ENCODE measurements at regions not wholly inside any gene's neighbourhood (a gene's known extent, or its start where the extent isn't known, plus 50 kb on each side); places are given as distances from the start of the nearest gene placed in this dataset.

- no peak overlapping the region for H3K4me2 ChIP-seq
- no peak for TF ChIP-seq EZH2phosphoT487 (IDR thresholded peaks at IDR 0.05)
- no peak for TF ChIP-seq CTCF (IDR thresholded peaks at IDR 0.05)
- no peak for TF ChIP-seq EZH2 (IDR thresholded peaks at IDR 0.05)
- Mint-ChIP-seq H3K4me3 (no peak overlapping the region), H3K27ac (no peak overlapping the region), H3K27me3 (ENCODE audit: insufficient read depth, low read depth) (peaks cover 2% of the 10 kb centered on the region), H3K4me1 (no peaks in the 10 kb centered on the region), H3K36me3 (no peaks in the 10 kb centered on the region), H3K9me3 (peaks cover 14% of the 10 kb centered on the region)
- H3K4me1 ChIP-seq = no peaks in the 10 kb centered on the region
- no peaks in the 10 kb centered on the region for H3F3A ChIP-seq (ENCODE audit: low read depth)
- no peak overlapping the region for H3K27ac ChIP-seq
- no peaks in the 10 kb centered on the region for H4K20me1 ChIP-seq (ENCODE audit: low read depth)
- H3K4me3 ChIP-seq = no peak overlapping the region
- no peak overlapping the region for H3K9ac ChIP-seq
- H2AFZ ChIP-seq (replicated peaks) = no peak overlapping the region
- H3K27me3 ChIP-seq = no peaks in the 10 kb centered on the region
- no peak for DNase-seq (ENCODE audit: low spot score)
- no peaks in the 10 kb centered on the region for H3K9me3 ChIP-seq (ENCODE audit: low read depth)
- no peaks in the 10 kb centered on the region for H3K36me3 ChIP-seq
- no peaks in the 10 kb centered on the region for H3K79me2 ChIP-seq (ENCODE audit: low read depth)
These were observed 1192.0 kb downstream of the CDH12 start for GRCh38 chr5:21661184-21661583.

GRCh38 chr5:21654556-21654955, 1198.6 kb downstream of the CDH12 start:
- Histone ChIP-seq H3K79me2 (ENCODE audit: low read depth) (no peaks in the 10 kb centered on the region), H2AFZ (replicated peaks) (no peak overlapping the region), H3K4me1 (no peaks in the 10 kb centered on the region), H3F3A (ENCODE audit: low read depth) (no peaks in the 10 kb centered on the region), H3K27me3 (no peaks in the 10 kb centered on the region), H3K36me3 (no peaks in the 10 kb centered on the region), H3K27ac (no peak overlapping the region), H4K20me1 (ENCODE audit: low read depth) (no peaks in the 10 kb centered on the region), H3K9me3 (ENCODE audit: low read depth) (no peaks in the 10 kb centered on the region), H3K4me3 (no peak overlapping the region), H3K4me2 (no peak overlapping the region), H3K9ac (no peak overlapping the region)
- Mint-ChIP-seq H3K27ac (no peak overlapping the region), H3K9me3 (no peaks in the 10 kb centered on the region), H3K4me3 (no peak overlapping the region), H3K27me3 (ENCODE audit: insufficient read depth, low read depth) (no peaks in the 10 kb centered on the region), H3K36me3 (no peaks in the 10 kb centered on the region), H3K4me1 (peaks cover 6% of the 10 kb centered on the region)
- no peak for DNase-seq (ENCODE audit: low spot score)
- TF ChIP-seq EZH2 (IDR thresholded peaks at IDR 0.05) (no peak), CTCF (IDR thresholded peaks at IDR 0.05) (no peak), EZH2phosphoT487 (IDR thresholded peaks at IDR 0.05) (no peak)

- Histone ChIP-seq H4K20me1 (ENCODE audit: low read depth) (no peaks in the 10 kb centered on the region), H3K9ac (no peak overlapping the region), H3F3A (ENCODE audit: low read depth) (no peaks in the 10 kb centered on the region), H3K27me3 (no peaks in the 10 kb centered on the region), H3K9me3 (ENCODE audit: low read depth) (no peaks in the 10 kb centered on the region), H3K79me2 (ENCODE audit: low read depth) (no peaks in the 10 kb centered on the region), H2AFZ (replicated peaks) (no peak overlapping the region), H3K4me3 (no peak overlapping the region), H3K36me3 (no peaks in the 10 kb centered on the region), H3K4me1 (no peaks in the 10 kb centered on the region), H3K4me2 (no peak overlapping the region), H3K27ac (no peak overlapping the region)
- Mint-ChIP-seq H3K4me3 (no peak overlapping the region), H3K9me3 (no peaks in the 10 kb centered on the region), H3K27ac (no peak overlapping the region), H3K36me3 (no peaks in the 10 kb centered on the region), H3K27me3 (ENCODE audit: insufficient read depth, low read depth) (no peaks in the 10 kb centered on the region), H3K4me1 (peaks cover 6% of the 10 kb centered on the region)
- no peak for DNase-seq (ENCODE audit: low spot score)
- TF ChIP-seq EZH2 (IDR thresholded peaks at IDR 0.05) (no peak), EZH2phosphoT487 (IDR thresholded peaks at IDR 0.05) (no peak), CTCF (IDR thresholded peaks at IDR 0.05) (no peak)
These were observed 1203.2 kb downstream of the CDH12 start for GRCh38 chr5:21649969-21650368.

DNA sequence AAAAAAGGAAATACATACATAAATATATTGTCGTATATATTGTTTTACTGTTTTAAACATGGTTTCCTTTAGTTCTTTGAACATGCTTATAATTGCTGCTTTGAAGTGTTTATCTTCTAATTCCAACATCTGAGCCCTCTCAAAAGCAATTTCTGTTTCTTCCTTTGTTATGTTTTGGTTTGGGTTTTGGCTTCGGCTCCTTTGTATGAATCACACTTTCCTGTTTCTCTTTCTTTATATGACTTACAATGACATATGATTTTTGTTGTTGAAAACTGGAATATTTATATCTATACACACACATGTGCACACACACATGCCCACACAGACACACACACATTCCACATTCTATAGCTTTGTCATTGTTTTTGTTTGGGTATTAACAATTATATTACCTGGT, 1206.7 kb downstream of the CDH12 start:
- H3K4me1 Mint-ChIP-seq = no peaks in the 10 kb centered on the region
- no peak overlapping the region for H3K27ac ChIP-seq
- no peaks in the 10 kb centered on the region for H3K9me3 Mint-ChIP-seq
- no peaks in the 10 kb centered on the region for H3K27me3 ChIP-seq
- DNase-seq (ENCODE audit: low spot score) = no peak
- no peak for TF ChIP-seq EZH2 (IDR thresholded peaks at IDR 0.05)
- no peak for TF ChIP-seq CTCF (IDR thresholded peaks at IDR 0.05)
- TF ChIP-seq EZH2phosphoT487 (IDR thresholded peaks at IDR 0.05) = no peak
- H3K4me2 ChIP-seq = no peak overlapping the region
- H3K4me3 ChIP-seq = no peak overlapping the region
- no peak overlapping the region for H2AFZ ChIP-seq (replicated peaks)
- no peaks in the 10 kb centered on the region for H3K36me3 Mint-ChIP-seq
- no peak overlapping the region for H3K27ac Mint-ChIP-seq
- no peaks in the 10 kb centered on the region for H3K27me3 Mint-ChIP-seq (ENCODE audit: insufficient read depth, low read depth)
- no peak overlapping the region for H3K4me3 Mint-ChIP-seq
- no peaks in the 10 kb centered on the region for H4K20me1 ChIP-seq (ENCODE audit: low read depth)
- no peaks in the 10 kb centered on the region for H3F3A ChIP-seq (ENCODE audit: low read depth)
- no peak overlapping the region for H3K9ac ChIP-seq
- H3K36me3 ChIP-seq = no peaks in the 10 kb centered on the region
- no peaks in the 10 kb centered on the region for H3K9me3 ChIP-seq (ENCODE audit: low read depth)
- H3K79me2 ChIP-seq (ENCODE audit: low read depth) = no peaks in the 10 kb centered on the region
- no peaks in the 10 kb centered on the region for H3K4me1 ChIP-seq

Measured in neural progenitor cell (in vitro differentiated cells).